GM12872 (cell line): ENCODE measurements at regions not wholly inside any gene's neighbourhood (a gene's known extent, or its start where the extent isn't known, plus 50 kb on each side); places are given as distances from the start of the nearest gene placed in this dataset.

ENCODE experiments used
- TF ChIP-seq, protein P1 (sequence below): IDR thresholded peaks from 3 replicates; pipeline ENCODE4 v1.5.1; 2011; ENCODE audit warnings: low read depth, mild to moderate bottlenecking, low read length, moderate library complexity; ENCODE audit not compliant: insufficient read depth

- TF ChIP-seq, protein P1, sequence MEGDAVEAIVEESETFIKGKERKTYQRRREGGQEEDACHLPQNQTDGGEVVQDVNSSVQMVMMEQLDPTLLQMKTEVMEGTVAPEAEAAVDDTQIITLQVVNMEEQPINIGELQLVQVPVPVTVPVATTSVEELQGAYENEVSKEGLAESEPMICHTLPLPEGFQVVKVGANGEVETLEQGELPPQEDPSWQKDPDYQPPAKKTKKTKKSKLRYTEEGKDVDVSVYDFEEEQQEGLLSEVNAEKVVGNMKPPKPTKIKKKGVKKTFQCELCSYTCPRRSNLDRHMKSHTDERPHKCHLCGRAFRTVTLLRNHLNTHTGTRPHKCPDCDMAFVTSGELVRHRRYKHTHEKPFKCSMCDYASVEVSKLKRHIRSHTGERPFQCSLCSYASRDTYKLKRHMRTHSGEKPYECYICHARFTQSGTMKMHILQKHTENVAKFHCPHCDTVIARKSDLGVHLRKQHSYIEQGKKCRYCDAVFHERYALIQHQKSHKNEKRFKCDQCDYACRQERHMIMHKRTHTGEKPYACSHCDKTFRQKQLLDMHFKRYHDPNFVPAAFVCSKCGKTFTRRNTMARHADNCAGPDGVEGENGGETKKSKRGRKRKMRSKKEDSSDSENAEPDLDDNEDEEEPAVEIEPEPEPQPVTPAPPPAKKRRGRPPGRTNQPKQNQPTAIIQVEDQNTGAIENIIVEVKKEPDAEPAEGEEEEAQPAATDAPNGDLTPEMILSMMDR: no peak
These were observed 102.5 kb upstream of the SOX2 start for GRCh38 chr3:181609030-181609767.

DNA sequence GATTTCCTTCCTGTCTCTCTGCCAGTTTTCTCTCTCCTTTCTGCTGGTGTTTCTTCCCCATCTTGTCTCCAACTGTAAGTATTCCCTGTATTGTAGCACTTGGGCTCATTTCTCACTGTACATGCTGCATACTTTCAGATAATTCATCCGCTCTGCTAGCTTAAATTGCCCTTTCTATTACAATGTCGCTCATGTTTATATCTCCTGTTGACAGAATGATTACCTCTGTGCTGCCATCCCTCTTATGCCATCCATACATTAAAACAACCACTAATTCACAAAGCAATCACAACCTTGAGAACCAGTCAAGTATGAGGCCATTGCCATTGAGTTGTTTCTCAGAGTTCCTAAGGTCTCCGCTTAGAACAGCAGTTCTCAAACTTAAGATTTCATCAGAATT is 107.5 kb upstream of the SOX2 start:
- TF ChIP-seq, protein P1: no peak

- TF ChIP-seq, protein P1: no peak
These were observed 115.6 kb upstream of the SOX2 start for GRCh38 chr3:181596126-181596525.

DNA sequence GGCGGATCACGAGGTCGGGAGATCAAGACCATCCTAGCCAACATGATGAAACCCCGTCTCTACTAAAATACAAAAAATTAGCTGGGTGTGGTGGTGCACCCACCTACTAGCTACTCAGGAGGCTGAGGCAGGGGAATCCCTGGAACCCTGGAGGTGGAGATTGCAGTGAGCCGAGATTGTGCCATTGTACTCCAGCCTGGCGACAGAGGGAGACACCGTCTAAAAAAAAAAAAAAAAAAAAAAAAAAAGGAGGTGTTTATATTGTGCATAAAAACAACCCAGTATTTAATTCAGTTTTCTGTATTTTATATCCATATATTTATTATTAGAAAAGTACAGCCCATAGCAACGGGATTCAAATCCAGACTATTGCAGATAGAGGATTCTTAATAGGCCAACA is 129.1 kb upstream of the SOX2 start:
- TF ChIP-seq, protein P1: no peak

- TF ChIP-seq, protein P1: no peak
These were observed 130.1 kb upstream of the SOX2 start for GRCh38 chr3:181581656-181582055.

- TF ChIP-seq, protein P1: no peak
These were observed 133.0 kb upstream of the SOX2 start for GRCh38 chr3:181578743-181579142.

DNA sequence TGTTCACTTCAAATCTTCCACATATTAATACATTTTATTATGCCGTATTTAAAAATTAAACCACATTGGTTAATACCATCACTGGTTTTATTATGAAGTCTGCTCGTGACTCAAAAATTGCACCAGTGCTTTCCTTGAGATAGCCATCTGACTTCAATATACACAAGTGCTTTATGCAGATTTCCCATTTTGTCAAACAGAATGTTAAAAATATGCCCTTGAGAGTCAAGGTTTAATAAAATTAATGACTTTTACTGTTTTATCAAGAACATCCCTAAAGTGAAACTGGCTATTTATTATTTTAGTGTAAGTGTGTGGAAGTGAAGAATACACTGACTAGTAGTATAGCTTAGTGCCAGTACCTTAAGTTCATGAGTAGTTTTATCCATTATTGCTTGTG is 139.3 kb upstream of the SOX2 start:
- TF ChIP-seq, protein P1: no peak

DNA sequence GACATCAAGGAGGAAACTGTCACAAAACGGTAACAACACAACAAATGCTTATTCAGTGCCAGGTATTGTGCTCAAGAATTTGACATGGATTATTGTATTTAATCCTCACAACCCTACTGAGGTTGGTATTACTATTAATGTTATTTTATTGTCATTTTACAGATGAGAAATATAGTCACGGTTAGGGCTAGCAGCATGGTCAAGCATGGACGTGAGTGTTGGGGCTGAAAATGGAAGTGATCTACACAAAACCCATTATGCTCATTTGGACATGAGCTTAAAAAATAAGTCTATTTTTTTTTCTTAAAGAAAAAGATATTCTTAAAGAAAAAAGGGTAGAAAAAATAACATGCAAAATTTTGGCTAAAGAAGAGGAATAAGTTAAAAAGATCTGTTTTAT is 141.3 kb upstream of the SOX2 start:
- TF ChIP-seq, protein P1: no peak
